LNCaP clone FGC (cell line): ENCODE measurements at regions not wholly inside any gene's neighbourhood (a gene's known extent, or its start where the extent isn't known, plus 50 kb on each side); places are given as distances from the start of the nearest gene placed in this dataset.

Experiments
- DNase-seq: peaks from one replicate; pipeline ENCODE4 v3.0.0-alpha.2; 2011; ENCODE audit warnings: low read depth
- H3K4me3 ChIP-seq: 2 replicates; pipeline ENCODE4 v1.5.1; 2011; ENCODE audit warnings: mild to moderate bottlenecking, low read depth, low read length, control low read depth
- CTCF ChIP-seq: IDR thresholded peaks from 2 replicates; pipeline ENCODE4 v1.5.1; 2012; ENCODE audit warnings: mild to moderate bottlenecking; ENCODE audit not compliant: control insufficient read depth, insufficient read depth; ENCODE audit errors: extremely low read depth

- no peak for DNase-seq
- no peak overlapping the region for H3K4me3 ChIP-seq
- TF ChIP-seq CTCF = no peak
These were observed 170.9 kb upstream of the CPEB2 start for GRCh38 chr4:14831416-14831815.

GRCh38 chr4:14833053-14833452, 169.2 kb upstream of the CPEB2 start:
- no peak for TF ChIP-seq CTCF
- no peak for DNase-seq
- no peak overlapping the region for H3K4me3 ChIP-seq

GRCh38 chr4:14834382-14834781, 167.9 kb upstream of the CPEB2 start:
- no peak for DNase-seq
- H3K4me3 ChIP-seq = no peak overlapping the region
- TF ChIP-seq CTCF = no peak

GRCh38 chr4:14835288-14835687, 167.0 kb upstream of the CPEB2 start:
- TF ChIP-seq CTCF = no peak
- DNase-seq = no peak
- H3K4me3 ChIP-seq = no peak overlapping the region

GRCh38 chr4:14835708-14836425, 166.4 kb upstream of the CPEB2 start:
- TF ChIP-seq CTCF = no peak
- H3K4me3 ChIP-seq = no peak overlapping the region
- DNase-seq = no peak

- no peak for TF ChIP-seq CTCF
- H3K4me3 ChIP-seq = no peak overlapping the region
- DNase-seq = no peak
These were observed 164.4 kb upstream of the CPEB2 start for GRCh38 chr4:14837860-14838259.

GRCh38 chr4:14841801-14842768, 160.2 kb upstream of the CPEB2 start:
- no peak for TF ChIP-seq CTCF
- H3K4me3 ChIP-seq = no peak overlapping the region
- DNase-seq = no peak
